ENCODE measurements at regions not wholly inside any gene's neighbourhood (a gene's known extent, or its start where the extent isn't known, plus 50 kb on each side); places are given as distances from the start of the nearest gene placed in this dataset.

DNA sequence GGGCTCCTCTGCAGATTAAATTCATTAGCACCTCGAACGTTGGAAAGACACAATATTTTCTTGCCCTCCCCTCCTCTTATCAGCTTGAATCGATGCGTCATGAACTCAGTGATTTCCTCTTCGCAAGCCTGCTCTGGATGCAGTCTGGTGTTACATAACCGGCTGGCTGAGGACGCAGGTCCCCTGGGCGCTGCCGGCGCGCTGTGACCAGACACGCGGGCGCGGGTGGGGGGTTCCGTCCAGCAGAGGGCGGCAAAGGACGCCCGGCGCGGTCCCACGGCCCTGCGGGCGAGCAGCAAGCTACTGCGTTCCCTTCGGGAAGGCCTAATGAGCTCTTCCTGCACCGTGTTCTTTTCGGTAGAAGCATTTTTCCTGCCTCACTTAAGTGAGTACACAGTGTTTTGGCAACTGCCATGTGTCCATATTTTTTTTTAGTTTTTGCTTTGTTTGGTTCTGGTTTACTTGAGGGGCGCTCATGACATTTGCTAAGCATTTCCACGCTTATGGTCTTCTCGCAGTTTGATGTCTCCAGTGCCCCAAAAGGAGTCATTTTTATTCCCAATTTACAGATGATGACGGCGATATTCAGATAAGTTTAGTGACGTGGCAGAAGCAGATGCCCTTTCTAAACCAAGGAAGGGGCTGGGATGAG, 112.2 kb upstream of the MBNL2 start (continued):
- TF ChIP-seq, protein P1, sequence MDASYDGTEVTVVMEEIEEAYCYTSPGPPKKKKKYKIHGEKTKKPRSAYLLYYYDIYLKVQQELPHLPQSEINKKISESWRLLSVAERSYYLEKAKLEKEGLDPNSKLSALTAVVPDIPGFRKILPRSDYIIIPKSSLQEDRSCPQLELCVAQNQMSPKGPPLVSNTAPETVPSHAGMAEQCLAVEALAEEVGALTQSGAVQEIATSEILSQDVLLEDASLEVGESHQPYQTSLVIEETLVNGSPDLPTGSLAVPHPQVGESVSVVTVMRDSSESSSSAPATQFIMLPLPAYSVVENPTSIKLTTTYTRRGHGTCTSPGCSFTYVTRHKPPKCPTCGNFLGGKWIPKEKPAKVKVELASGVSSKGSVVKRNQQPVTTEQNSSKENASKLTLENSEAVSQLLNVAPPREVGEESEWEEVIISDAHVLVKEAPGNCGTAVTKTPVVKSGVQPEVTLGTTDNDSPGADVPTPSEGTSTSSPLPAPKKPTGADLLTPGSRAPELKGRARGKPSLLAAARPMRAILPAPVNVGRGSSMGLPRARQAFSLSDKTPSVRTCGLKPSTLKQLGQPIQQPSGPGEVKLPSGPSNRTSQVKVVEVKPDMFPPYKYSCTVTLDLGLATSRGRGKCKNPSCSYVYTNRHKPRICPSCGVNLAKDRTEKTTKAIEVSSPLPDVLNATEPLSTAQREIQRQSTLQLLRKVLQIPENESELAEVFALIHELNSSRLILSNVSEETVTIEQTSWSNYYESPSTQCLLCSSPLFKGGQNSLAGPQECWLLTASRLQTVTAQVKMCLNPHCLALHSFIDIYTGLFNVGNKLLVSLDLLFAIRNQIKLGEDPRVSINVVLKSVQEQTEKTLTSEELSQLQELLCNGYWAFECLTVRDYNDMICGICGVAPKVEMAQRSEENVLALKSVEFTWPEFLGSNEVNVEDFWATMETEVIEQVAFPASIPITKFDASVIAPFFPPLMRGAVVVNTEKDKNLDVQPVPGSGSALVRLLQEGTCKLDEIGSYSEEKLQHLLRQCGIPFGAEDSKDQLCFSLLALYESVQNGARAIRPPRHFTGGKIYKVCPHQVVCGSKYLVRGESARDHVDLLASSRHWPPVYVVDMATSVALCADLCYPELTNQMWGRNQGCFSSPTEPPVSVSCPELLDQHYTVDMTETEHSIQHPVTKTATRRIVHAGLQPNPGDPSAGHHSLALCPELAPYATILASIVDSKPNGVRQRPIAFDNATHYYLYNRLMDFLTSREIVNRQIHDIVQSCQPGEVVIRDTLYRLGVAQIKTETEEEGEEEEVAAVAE (CRISPR knock-in tag; IDR thresholded peaks at IDR 0.05; ENCODE audit: borderline replicate concordance) = no peak
- no peak for TF ChIP-seq HMGA1 (CRISPR knock-in tag; conservative IDR thresholded peaks at IDR 0.05)
- TF ChIP-seq MIER2 (CRISPR knock-in tag; IDR thresholded peaks at IDR 0.05) = 0 out of 2 replicates have a peak, but pooled peaks have one; percentile 33
- TF ChIP-seq, protein P2, sequence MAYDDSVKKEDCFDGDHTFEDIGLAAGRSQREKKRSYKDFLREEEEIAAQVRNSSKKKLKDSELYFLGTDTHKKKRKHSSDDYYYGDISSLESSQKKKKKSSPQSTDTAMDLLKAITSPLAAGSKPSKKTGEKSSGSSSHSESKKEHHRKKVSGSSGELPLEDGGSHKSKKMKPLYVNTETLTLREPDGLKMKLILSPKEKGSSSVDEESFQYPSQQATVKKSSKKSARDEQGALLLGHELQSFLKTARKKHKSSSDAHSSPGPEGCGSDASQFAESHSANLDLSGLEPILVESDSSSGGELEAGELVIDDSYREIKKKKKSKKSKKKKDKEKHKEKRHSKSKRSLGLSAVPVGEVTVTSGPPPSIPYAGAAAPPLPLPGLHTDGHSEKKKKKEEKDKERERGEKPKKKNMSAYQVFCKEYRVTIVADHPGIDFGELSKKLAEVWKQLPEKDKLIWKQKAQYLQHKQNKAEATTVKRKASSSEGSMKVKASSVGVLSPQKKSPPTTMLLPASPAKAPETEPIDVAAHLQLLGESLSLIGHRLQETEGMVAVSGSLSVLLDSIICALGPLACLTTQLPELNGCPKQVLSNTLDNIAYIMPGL (CRISPR knock-in tag; IDR thresholded peaks at IDR 0.05; ENCODE audit: borderline replicate concordance in 1 of 2, low read depth in 1 of 2) = peak; percentile 79 to 83
- TF ChIP-seq STAT5B (CRISPR knock-in tag; IDR thresholded peaks at IDR 0.05) = 0 out of 2 replicates have a peak, but pooled peaks have one; percentile 72
- TF ChIP-seq ZNF670 (CRISPR knock-in tag; IDR thresholded peaks at IDR 0.05; ENCODE audit: borderline replicate concordance) = no peak
- TF ChIP-seq ZFP41 (CRISPR knock-in tag; IDR thresholded peaks at IDR 0.05; ENCODE audit: borderline replicate concordance) = no peak
- TF ChIP-seq ZBTB7B (CRISPR knock-in tag; IDR thresholded peaks at IDR 0.05) = 0 out of 2 replicates have a peak, but pooled peaks have one; percentile 23
- TF ChIP-seq, protein P3, sequence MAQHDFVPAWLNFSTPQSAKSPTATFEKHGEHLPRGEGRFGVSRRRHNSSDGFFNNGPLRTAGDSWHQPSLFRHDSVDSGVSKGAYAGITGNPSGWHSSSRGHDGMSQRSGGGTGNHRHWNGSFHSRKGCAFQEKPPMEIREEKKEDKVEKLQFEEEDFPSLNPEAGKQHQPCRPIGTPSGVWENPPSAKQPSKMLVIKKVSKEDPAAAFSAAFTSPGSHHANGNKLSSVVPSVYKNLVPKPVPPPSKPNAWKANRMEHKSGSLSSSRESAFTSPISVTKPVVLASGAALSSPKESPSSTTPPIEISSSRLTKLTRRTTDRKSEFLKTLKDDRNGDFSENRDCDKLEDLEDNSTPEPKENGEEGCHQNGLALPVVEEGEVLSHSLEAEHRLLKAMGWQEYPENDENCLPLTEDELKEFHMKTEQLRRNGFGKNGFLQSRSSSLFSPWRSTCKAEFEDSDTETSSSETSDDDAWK (CRISPR knock-in tag; IDR thresholded peaks at IDR 0.05) = no peak
- TF ChIP-seq ZNF20 (CRISPR knock-in tag; IDR thresholded peaks at IDR 0.05) = no peak
- TF ChIP-seq, protein P4, sequence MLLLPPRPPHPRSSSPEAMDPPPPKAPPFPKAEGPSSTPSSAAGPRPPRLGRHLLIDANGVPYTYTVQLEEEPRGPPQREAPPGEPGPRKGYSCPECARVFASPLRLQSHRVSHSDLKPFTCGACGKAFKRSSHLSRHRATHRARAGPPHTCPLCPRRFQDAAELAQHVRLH (CRISPR knock-in tag; IDR thresholded peaks at IDR 0.05; ENCODE audit: borderline replicate concordance, low read depth) = peak; percentile 66; the same call in 1 of the 2 replicates
- peak; percentile 44; the same call in 1 of the 2 replicates for TF ChIP-seq ZNF747 (CRISPR knock-in tag; IDR thresholded peaks at IDR 0.05; ENCODE audit: borderline replicate concordance)
- no peak for TF ChIP-seq RBM22 (optimal IDR thresholded peaks at IDR 0.05; ENCODE audit: low read length)
- TF ChIP-seq, protein P5, sequence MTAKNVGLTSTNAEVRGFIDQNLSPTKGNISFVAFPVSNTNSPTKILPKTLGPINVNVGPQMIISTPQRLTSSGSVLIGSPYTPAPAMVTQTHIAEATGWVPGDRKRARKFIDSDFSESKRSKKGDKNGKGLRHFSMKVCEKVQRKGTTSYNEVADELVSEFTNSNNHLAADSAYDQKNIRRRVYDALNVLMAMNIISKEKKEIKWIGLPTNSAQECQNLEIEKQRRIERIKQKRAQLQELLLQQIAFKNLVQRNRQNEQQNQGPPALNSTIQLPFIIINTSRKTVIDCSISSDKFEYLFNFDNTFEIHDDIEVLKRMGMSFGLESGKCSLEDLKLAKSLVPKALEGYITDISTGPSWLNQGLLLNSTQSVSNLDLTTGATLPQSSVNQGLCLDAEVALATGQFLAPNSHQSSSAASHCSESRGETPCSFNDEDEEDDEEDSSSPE (CRISPR knock-in tag; IDR thresholded peaks at IDR 0.05) = peak; percentile 51; the same call in 1 of the 2 replicates
- TF ChIP-seq NR1H2 (CRISPR knock-in tag; IDR thresholded peaks at IDR 0.05; ENCODE audit: borderline replicate concordance, low read depth) = no peak
- TF ChIP-seq RARG (CRISPR knock-in tag; IDR thresholded peaks at IDR 0.05; ENCODE audit: low read depth) = no peak
- TF ChIP-seq TBP (CRISPR knock-in tag; IDR thresholded peaks at IDR 0.05) = peak; percentile 26; the same call in 1 of the 2 replicates
- TF ChIP-seq RXRA (CRISPR knock-in tag; IDR thresholded peaks at IDR 0.05) = peak; percentile 74
- TF ChIP-seq SMYD3 (CRISPR knock-in tag; IDR thresholded peaks at IDR 0.05) = 0 out of 2 replicates have a peak, but pooled peaks have one; percentile 36
